Activated naive CD8-positive, alpha-beta T cell treated with anti-CD3 and anti-CD28 coated beads, Interleukin-2, amount 50 U/mL, for 24 hours (primary cell): ENCODE measurements at regions not wholly inside any gene's neighbourhood (a gene's known extent, or its start where the extent isn't known, plus 50 kb on each side); places are given as distances from the start of the nearest gene placed in this dataset.
"Not testable (repeated sequence)": the region's sequence is repeated elsewhere in the genome, so short reads cannot be mapped to it uniquely, and the experiment has no call there.

Source experiments
- ATAC-seq: fragments of 150-1000 bp; cut with Tn5 transposase; one replicate; pipeline ENCODE4 v1.10.0; 2021
- DNase-seq: peaks from one replicate; pipeline ENCODE4 v3.0.0; 2021
- H3K27ac Mint-ChIP-seq: one replicate; pipeline ENCODE4 v1.8.0; 2021; ENCODE audit warnings: mild to moderate bottlenecking, mixed read lengths
- H3K27me3 Mint-ChIP-seq: one replicate; pipeline ENCODE4 v1.8.0; 2021; ENCODE audit warnings: mixed read lengths
- H3K36me3 Mint-ChIP-seq: one replicate; pipeline ENCODE4 v1.8.0; 2021; ENCODE audit warnings: low read depth, mixed read lengths
- H3K4me1 Mint-ChIP-seq: one replicate; pipeline ENCODE4 v1.8.0; 2021; ENCODE audit warnings: mixed read lengths
- H3K4me3 Mint-ChIP-seq: one replicate; pipeline ENCODE4 v1.8.0; 2021; ENCODE audit warnings: mild to moderate bottlenecking, moderate library complexity, mixed read lengths
- H3K9me3 Mint-ChIP-seq: one replicate; pipeline ENCODE4 v1.8.0; 2021; ENCODE audit warnings: mixed read lengths

DNA sequence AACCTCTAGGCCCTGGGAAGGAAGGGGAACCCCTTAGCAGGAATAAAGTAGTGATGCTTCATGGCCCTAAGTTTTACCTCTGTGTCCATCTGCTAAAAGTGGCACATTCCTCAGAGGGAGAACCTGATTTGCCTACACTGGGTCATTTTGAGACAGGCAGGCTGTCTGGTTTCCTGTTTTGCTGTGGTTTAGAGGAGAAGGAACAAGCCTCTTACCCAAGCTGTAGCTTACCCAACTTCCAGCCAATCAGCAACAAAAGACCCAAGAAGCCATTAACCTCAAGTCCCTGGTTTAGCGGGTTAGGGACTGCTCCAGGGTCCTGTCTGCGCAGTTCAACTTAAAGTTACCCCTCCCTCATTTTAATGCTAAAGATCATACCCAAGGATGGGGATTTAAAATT lies 411.0 kb downstream of the MAT2B start:
- Mint-ChIP-seq H3K27ac (peak overlapping the region; percentile 13), H3K36me3 (no peaks in the 10 kb centered on the region), H3K4me1 (peaks cover 20% of the 10 kb centered on the region), H3K4me3 (no peak overlapping the region), H3K27me3 (no peaks in the 10 kb centered on the region), H3K9me3 (peaks cover 8% of the 10 kb centered on the region)
- no peak for ATAC-seq
- no peak for DNase-seq

DNA sequence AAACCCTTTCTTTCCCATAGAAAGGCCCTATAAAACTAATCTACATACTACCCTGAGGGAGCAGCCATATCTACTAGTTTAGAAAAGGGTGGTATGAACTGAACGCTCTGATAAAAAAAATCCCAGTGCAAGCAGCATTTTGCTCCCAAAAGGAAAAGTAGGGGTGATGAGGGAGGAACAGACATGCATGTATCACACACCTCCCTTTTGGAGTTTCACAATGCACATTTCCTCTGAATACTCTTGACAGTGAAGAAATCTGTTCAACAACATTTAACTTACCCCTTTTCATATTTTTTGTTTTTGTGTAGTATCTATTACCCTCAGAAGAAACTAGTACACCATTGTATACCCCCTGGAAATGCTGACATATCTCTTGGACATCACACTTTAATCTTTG lies 411.4 kb downstream of the MAT2B start:
- no peaks in the 10 kb centered on the region for H3K36me3 Mint-ChIP-seq
- no peaks in the 10 kb centered on the region for H3K27me3 Mint-ChIP-seq
- H3K4me1 Mint-ChIP-seq = peaks cover 20% of the 10 kb centered on the region
- H3K4me3 Mint-ChIP-seq = no peak overlapping the region
- peaks cover 8% of the 10 kb centered on the region for H3K9me3 Mint-ChIP-seq
- DNase-seq = no peak
- ATAC-seq = no peak
- no peak overlapping the region for H3K27ac Mint-ChIP-seq

DNA sequence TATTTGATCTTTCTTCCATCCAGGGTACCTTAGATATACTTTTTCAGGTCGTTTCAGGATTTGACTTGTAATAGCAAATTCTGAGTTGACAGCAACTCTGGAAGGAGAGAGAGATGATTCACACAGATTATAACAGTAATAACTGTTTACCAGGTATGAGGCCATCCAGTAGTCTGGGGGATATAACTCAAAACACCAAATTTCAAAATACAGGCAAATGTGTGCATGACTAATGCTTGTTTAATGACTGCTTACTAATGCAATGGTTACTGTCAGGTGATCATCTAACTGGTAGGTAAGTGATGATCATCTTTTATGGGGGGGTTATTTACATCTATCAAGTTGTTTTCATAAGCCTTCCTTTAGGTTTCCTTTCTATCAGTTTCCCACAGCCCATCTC lies 412.3 kb downstream of the MAT2B start:
- Mint-ChIP-seq H3K9me3 (peaks cover 8% of the 10 kb centered on the region), H3K36me3 (no peaks in the 10 kb centered on the region), H3K4me3 (no peak overlapping the region), H3K27ac (no peak overlapping the region), H3K4me1 (peaks cover 20% of the 10 kb centered on the region), H3K27me3 (no peaks in the 10 kb centered on the region)
- no peak for DNase-seq
- ATAC-seq = no peak

DNA sequence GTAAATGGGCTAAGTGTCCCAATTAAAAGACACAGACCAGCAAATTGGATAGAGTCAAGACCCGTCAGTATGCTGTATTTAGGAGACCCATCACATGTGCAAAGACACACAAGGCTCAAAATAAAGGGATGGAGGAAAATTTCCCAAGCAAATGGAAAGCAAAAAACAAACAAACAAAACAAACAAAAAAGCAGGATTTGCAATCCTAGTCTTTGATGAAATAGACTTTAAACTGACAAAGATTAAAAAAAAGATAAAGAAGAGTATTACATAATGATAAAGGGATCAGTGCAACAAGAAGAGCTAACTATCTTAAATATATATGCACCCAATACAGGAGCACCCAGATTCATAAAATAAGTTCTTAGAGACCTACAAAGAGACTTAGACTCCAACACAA lies 429.6 kb downstream of the MAT2B start:
- ATAC-seq, DNase-seq, H3K4me1 Mint-ChIP-seq, H3K27me3 Mint-ChIP-seq, H3K36me3 Mint-ChIP-seq, H3K27ac Mint-ChIP-seq, H3K4me3 Mint-ChIP-seq: not testable (repeated sequence)
- peaks cover 12% of the 10 kb centered on the region for H3K9me3 Mint-ChIP-seq

DNA sequence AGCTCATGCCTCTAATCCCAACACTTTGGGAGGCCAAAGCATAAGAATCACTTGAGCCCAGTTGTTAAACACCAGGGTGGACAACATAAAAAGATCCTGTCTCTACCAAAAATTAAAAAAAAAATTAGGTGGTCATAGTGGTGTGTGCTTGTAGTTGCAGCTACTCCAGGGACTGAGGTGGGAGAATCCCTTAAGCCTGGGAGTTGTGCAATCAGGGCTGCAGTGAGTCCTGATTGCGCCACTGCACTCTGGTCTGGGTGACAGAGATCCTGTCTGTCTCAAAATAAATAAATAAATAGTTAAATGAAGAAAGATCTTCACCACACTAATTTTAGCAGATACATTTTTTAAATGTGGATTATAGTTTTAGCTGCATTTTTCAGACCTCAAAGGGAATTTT lies 433.2 kb downstream of the MAT2B start:
- peaks cover 16% of the 10 kb centered on the region for H3K9me3 Mint-ChIP-seq
- H3K27ac Mint-ChIP-seq = no peak overlapping the region
- DNase-seq (no peak), ATAC-seq (no peak)
- H3K4me1 Mint-ChIP-seq = peaks cover 4% of the 10 kb centered on the region
- no peaks in the 10 kb centered on the region for H3K27me3 Mint-ChIP-seq
- H3K36me3 Mint-ChIP-seq = no peaks in the 10 kb centered on the region
- no peak overlapping the region for H3K4me3 Mint-ChIP-seq

DNA sequence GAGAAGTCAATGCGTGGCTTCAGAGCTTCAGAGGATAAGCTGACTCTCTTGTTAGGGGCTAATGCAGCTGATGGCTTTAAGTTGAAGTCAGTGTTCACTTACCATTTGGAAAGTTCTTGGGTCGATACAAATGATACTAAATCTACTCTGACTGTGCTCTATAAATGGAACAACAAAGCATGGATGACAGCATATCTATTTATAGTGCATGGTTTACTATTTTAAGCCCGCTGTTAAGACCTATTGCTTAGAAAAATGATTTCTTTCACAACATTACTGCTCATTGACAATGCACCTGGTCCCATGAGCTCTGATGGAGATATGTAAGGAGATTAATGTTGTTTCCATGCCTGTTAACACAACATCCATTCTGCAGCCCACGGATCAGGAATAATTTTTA lies 435.7 kb downstream of the MAT2B start:
- H3K36me3 Mint-ChIP-seq = no peaks in the 10 kb centered on the region
- ATAC-seq (no peak), DNase-seq (no peak)
- no peak overlapping the region for H3K27ac Mint-ChIP-seq
- no peaks in the 10 kb centered on the region for H3K27me3 Mint-ChIP-seq
- peaks cover 4% of the 10 kb centered on the region for H3K4me1 Mint-ChIP-seq
- H3K9me3 Mint-ChIP-seq = peaks cover 4% of the 10 kb centered on the region
- H3K4me3 Mint-ChIP-seq = no peak overlapping the region

DNA sequence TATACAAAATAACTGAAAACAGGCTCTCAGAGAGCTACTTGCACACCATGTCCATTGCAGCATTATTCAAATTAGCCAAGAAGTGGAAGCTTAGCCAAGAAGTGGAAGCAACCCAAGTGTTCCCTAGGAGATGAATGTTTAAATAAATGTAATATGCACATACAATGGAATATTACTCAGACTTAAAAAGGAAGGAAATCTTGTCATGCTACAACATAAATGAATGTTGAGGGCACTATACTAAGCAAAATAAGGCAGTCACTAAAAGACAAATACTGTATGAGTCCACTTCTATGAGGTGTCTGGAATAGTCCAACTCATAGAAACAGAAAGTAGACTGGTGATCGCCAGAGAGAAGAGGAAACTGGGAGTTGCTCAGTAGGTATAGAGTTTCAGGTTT lies 438.1 kb downstream of the MAT2B start:
- Mint-ChIP-seq H3K27me3 (no peaks in the 10 kb centered on the region), H3K4me3 (no peak overlapping the region), H3K9me3 (peaks cover 8% of the 10 kb centered on the region), H3K4me1 (peaks cover 4% of the 10 kb centered on the region), H3K36me3 (no peaks in the 10 kb centered on the region), H3K27ac (no peak overlapping the region)
- no peak for ATAC-seq
- no peak for DNase-seq

DNA sequence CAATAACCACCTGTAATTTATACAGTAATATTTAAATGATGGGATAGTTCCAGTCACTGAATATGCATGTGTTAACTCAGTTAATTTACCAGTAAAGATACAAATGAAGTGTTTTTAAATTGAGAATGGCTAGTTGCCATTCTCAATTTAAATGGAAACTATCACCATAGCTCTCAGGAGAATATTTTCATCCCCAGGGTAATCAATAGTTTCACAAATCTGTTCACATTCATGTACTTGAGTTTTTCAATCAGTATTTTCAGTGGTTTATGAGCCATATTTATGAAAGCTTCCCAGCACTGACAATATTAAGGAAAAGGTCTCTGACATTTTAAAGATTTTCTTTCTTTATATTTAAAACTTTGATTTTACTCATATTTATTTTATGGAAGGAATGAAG lies 439.3 kb downstream of the MAT2B start:
- H3K4me3 Mint-ChIP-seq = no peak overlapping the region
- no peaks in the 10 kb centered on the region for H3K36me3 Mint-ChIP-seq
- DNase-seq (no peak), ATAC-seq (no peak)
- H3K9me3 Mint-ChIP-seq = peaks cover 8% of the 10 kb centered on the region
- H3K27ac Mint-ChIP-seq = no peak overlapping the region
- no peaks in the 10 kb centered on the region for H3K27me3 Mint-ChIP-seq
- H3K4me1 Mint-ChIP-seq = peaks cover 4% of the 10 kb centered on the region

DNA sequence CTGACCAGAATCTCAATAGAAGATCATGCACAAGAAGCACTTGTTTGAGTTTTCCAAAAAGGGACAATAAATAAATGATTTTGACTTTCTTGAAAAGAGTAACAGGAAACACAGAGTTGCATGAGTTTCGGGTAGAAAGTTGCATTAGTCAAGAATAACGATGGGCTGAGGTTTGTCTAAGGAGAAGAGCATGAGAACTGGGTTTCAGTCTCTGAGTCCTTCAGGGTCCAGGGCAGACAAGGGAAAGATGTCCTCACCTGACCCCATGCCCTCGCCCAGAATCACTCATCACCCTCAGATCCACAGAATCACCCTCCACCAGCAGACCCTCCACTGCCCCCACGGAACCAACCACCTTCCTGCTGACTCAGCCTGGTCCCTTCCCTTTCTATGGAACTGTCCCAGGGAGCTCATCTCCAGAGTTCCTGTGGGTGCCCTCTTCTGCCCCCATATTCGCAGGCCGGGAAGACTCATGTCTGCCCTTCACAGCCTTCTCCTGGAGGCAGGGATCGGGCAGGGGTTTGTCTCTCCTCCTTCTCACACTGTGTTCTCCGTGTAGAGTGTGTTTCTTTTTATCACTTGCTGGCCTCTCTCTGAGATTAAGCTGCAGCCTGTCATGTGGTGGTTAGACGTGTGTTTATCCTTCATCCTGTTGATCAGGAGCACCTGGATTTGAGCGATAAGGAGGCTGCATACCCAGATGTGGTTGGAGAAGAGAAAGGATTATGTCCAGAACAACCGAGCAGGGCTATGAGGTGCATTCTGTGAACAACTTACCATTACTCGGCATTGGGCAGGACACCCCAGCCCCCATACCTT lies 442.6 kb downstream of the MAT2B start:
- no peak for ATAC-seq
- Mint-ChIP-seq H3K4me3 (no peak overlapping the region), H3K27ac (no peak overlapping the region), H3K36me3 (no peaks in the 10 kb centered on the region), H3K9me3 (peaks cover 4% of the 10 kb centered on the region), H3K27me3 (no peaks in the 10 kb centered on the region), H3K4me1 (no peaks in the 10 kb centered on the region)
- DNase-seq = no peak

DNA sequence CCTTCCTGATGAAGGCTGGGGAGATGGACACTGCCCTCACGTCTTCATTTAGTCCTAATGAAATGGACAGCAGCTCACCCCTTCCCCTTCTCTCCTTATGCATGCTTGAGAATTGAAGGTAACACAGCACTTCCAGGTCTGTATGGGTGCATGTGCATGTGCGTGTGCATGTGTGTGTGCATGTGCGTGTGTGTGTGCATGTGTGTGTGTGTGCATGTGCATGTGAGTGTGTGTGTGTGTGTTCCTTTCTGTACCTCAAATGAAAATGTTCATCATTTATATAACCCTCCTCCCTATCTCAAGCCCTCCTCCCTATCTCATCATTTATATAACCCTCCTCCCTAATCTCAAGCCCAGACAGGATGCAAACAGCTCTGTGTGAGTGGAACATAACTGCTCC lies 444.8 kb downstream of the MAT2B start:
- H3K27me3 Mint-ChIP-seq = no peaks in the 10 kb centered on the region
- DNase-seq (no peak), ATAC-seq (no peak)
- peaks cover 4% of the 10 kb centered on the region for H3K9me3 Mint-ChIP-seq
- H3K4me1 Mint-ChIP-seq = no peaks in the 10 kb centered on the region
- no peak overlapping the region for H3K4me3 Mint-ChIP-seq
- no peaks in the 10 kb centered on the region for H3K36me3 Mint-ChIP-seq
- H3K27ac Mint-ChIP-seq = no peak overlapping the region

DNA sequence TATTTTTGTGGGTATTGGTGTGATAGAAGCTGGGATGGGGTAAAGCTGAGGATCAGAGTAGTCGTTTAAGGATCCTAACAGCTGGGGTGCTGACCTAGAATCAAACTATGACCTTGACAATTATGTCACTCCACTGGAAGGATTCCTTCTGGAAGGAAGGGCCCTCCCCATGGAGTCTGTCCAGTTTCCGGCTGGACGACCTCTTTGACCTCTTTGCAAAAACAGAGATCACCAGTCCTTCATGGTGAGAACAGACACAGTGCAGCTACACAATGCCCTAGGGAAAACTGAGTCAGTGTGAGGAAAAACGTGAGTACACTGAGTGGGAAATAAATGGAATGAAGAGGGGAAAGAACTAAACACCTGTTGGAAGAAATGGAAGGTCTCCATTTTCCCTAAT lies 445.6 kb downstream of the MAT2B start:
- ATAC-seq (no peak), DNase-seq (no peak)
- Mint-ChIP-seq H3K4me3 (no peak overlapping the region), H3K4me1 (no peaks in the 10 kb centered on the region), H3K36me3 (no peaks in the 10 kb centered on the region), H3K9me3 (peaks cover 4% of the 10 kb centered on the region), H3K27me3 (no peaks in the 10 kb centered on the region), H3K27ac (no peak overlapping the region)

DNA sequence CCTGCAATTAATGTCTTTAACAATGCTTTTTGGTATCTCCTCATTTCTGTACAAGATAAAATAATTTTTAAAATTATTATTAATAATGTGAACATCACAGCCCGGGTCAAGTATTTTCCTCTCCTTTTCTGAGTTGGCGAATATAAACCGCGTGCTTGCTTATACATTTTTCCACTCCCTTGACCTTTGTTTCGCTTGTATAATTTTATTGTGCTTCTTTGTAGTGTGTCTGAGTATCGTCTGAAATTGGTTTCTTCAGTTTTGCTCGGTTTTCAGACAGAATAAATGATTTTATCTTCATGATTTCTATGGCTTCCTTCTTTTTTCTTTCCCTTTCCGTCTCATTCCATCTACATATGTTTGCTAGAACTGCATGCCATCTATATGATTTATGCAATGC lies 448.5 kb downstream of the MAT2B start:
- no peak overlapping the region for H3K27ac Mint-ChIP-seq
- H3K36me3 Mint-ChIP-seq = no peaks in the 10 kb centered on the region
- DNase-seq (no peak), ATAC-seq (no peak)
- peaks cover 4% of the 10 kb centered on the region for H3K9me3 Mint-ChIP-seq
- H3K4me3 Mint-ChIP-seq = no peak overlapping the region
- H3K4me1 Mint-ChIP-seq = no peaks in the 10 kb centered on the region
- no peaks in the 10 kb centered on the region for H3K27me3 Mint-ChIP-seq

DNA sequence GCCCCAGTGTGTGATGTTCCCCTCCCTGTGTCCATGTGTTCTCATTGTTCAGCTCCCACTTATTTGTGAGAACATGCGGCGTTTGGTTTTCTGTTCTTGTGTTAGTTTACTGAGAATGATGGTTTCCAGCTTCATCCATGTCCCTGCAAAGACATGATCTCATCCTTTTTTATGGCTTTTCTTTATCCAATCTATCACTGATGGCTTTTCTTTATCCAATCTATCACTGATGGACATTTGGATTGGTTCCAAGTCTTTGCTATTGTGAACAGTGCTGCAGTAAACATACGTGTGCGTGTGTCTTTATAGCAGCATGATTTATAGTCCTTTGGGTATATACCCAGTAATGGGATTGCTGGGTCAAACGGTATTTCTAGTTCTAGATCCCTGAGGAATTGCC lies 455.8 kb downstream of the MAT2B start:
- ATAC-seq, H3K4me3 Mint-ChIP-seq, H3K4me1 Mint-ChIP-seq, DNase-seq, H3K9me3 Mint-ChIP-seq, H3K27ac Mint-ChIP-seq, H3K27me3 Mint-ChIP-seq, H3K36me3 Mint-ChIP-seq: not testable (repeated sequence)

DNA sequence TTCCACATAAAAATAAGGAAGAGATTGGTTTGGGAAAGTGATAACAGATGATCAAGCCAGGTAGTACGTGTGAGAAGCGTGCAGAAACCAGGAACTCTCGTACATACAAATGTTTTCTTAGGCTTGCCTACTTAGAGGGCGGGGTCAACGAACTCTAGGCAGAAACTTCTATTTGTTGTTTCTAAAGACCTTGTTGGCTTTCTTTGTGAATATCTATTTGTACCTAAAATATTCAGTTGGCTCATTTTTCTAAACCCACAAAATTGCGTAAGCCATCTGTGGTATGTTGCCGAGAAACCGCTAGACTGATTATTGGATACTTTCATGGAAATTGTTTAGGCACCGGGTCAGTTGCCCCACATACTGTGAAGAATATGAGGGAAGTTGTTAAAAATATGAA lies 458.5 kb downstream of the MAT2B start:
- DNase-seq (no peak), ATAC-seq (no peak)
- Mint-ChIP-seq H3K9me3 (no peaks in the 10 kb centered on the region), H3K27ac (no peak overlapping the region), H3K36me3 (no peaks in the 10 kb centered on the region), H3K4me1 (no peaks in the 10 kb centered on the region), H3K27me3 (no peaks in the 10 kb centered on the region), H3K4me3 (no peak overlapping the region)

DNA sequence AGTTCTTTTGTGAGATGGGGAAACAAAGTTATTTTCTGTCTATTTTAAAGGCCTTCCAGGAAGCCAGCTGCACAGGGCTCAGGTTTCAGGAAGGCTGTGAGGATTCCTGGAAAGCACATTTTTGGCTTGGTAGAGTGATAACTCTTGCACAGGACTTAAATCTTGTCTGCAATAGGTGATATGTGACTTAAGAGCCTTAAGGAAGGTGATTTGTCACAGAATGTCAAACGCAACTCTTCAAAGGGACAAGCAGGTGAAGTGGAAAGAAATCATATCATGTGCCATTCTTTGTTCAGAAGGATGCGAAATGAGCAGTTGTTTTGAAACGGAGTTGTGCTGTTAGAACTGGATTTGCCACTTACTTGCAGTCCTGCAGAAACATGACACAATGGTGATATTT lies 459.3 kb downstream of the MAT2B start:
- DNase-seq (no peak), ATAC-seq (no peak)
- Mint-ChIP-seq H3K4me3 (no peak overlapping the region), H3K4me1 (no peaks in the 10 kb centered on the region), H3K27ac (no peak overlapping the region), H3K36me3 (no peaks in the 10 kb centered on the region), H3K27me3 (no peaks in the 10 kb centered on the region), H3K9me3 (no peaks in the 10 kb centered on the region)

DNA sequence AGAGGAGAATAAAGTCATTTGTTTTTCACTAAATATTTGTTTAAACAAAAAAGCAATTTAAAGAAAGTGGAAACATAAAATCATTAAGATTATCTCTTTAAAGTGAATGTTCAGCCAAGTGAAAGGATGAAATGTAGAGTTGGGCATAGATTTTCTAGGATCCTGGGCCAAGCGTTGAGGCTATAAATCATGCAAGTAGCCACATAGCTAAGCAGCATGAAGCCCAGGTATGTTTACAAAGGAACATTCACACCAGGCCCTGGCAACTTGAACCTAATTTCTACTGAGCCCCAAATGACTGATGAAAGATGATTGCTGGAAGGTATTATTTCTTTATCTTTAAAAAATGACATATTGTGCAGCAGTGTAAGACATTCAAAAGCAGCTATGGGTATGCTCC lies 461.8 kb downstream of the MAT2B start:
- Mint-ChIP-seq H3K36me3 (no peaks in the 10 kb centered on the region), H3K4me3 (no peak overlapping the region), H3K27me3 (no peaks in the 10 kb centered on the region), H3K9me3 (peaks cover 3% of the 10 kb centered on the region), H3K4me1 (no peaks in the 10 kb centered on the region), H3K27ac (no peak overlapping the region)
- ATAC-seq (no peak), DNase-seq (no peak)
